ENCODE measurements at regions not wholly inside any gene's neighbourhood (a gene's known extent, or its start where the extent isn't known, plus 50 kb on each side); places are given as distances from the start of the nearest gene placed in this dataset.

DNA sequence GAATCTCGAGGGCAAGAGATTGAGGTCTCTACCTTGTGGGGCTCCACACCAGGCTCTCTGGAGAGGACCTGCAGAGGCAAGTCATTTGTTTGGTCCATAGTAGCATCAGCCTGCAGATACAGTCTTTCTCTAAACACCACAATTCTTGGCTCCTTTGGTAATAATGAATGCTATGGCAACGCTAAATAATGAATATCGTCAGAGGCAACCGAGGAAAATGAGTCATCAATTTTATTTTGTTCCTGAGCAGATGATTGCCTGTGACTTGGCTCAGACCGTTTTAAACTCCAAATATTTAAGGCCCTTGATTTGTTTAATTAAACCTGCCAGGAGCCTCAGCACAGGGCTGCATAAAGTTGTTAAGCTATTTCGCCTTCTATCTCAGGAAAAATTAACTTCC lies 924.1 kb upstream of the TMEM132C start (continued):
- TF ChIP-seq, protein P1, sequence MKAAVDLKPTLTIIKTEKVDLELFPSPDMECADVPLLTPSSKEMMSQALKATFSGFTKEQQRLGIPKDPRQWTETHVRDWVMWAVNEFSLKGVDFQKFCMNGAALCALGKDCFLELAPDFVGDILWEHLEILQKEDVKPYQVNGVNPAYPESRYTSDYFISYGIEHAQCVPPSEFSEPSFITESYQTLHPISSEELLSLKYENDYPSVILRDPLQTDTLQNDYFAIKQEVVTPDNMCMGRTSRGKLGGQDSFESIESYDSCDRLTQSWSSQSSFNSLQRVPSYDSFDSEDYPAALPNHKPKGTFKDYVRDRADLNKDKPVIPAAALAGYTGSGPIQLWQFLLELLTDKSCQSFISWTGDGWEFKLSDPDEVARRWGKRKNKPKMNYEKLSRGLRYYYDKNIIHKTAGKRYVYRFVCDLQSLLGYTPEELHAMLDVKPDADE (IDR thresholded peaks at IDR 0.05) = no peak
- TF ChIP-seq EZH2phosphoT487 (IDR thresholded peaks at IDR 0.05; ENCODE audit: unreplicated experiment) = no peak
- no peak for TF ChIP-seq STAT1 (IDR thresholded peaks at IDR 0.05; ENCODE audit: unreplicated experiment)
- TF ChIP-seq CREB1 (CRISPR knock-in tag; IDR thresholded peaks at IDR 0.05; ENCODE audit: low read depth) = no peak
- TF ChIP-seq ZNF331 (CRISPR knock-in tag; IDR thresholded peaks at IDR 0.05; ENCODE audit: low read depth) = no peak
- TF ChIP-seq, protein P2, sequence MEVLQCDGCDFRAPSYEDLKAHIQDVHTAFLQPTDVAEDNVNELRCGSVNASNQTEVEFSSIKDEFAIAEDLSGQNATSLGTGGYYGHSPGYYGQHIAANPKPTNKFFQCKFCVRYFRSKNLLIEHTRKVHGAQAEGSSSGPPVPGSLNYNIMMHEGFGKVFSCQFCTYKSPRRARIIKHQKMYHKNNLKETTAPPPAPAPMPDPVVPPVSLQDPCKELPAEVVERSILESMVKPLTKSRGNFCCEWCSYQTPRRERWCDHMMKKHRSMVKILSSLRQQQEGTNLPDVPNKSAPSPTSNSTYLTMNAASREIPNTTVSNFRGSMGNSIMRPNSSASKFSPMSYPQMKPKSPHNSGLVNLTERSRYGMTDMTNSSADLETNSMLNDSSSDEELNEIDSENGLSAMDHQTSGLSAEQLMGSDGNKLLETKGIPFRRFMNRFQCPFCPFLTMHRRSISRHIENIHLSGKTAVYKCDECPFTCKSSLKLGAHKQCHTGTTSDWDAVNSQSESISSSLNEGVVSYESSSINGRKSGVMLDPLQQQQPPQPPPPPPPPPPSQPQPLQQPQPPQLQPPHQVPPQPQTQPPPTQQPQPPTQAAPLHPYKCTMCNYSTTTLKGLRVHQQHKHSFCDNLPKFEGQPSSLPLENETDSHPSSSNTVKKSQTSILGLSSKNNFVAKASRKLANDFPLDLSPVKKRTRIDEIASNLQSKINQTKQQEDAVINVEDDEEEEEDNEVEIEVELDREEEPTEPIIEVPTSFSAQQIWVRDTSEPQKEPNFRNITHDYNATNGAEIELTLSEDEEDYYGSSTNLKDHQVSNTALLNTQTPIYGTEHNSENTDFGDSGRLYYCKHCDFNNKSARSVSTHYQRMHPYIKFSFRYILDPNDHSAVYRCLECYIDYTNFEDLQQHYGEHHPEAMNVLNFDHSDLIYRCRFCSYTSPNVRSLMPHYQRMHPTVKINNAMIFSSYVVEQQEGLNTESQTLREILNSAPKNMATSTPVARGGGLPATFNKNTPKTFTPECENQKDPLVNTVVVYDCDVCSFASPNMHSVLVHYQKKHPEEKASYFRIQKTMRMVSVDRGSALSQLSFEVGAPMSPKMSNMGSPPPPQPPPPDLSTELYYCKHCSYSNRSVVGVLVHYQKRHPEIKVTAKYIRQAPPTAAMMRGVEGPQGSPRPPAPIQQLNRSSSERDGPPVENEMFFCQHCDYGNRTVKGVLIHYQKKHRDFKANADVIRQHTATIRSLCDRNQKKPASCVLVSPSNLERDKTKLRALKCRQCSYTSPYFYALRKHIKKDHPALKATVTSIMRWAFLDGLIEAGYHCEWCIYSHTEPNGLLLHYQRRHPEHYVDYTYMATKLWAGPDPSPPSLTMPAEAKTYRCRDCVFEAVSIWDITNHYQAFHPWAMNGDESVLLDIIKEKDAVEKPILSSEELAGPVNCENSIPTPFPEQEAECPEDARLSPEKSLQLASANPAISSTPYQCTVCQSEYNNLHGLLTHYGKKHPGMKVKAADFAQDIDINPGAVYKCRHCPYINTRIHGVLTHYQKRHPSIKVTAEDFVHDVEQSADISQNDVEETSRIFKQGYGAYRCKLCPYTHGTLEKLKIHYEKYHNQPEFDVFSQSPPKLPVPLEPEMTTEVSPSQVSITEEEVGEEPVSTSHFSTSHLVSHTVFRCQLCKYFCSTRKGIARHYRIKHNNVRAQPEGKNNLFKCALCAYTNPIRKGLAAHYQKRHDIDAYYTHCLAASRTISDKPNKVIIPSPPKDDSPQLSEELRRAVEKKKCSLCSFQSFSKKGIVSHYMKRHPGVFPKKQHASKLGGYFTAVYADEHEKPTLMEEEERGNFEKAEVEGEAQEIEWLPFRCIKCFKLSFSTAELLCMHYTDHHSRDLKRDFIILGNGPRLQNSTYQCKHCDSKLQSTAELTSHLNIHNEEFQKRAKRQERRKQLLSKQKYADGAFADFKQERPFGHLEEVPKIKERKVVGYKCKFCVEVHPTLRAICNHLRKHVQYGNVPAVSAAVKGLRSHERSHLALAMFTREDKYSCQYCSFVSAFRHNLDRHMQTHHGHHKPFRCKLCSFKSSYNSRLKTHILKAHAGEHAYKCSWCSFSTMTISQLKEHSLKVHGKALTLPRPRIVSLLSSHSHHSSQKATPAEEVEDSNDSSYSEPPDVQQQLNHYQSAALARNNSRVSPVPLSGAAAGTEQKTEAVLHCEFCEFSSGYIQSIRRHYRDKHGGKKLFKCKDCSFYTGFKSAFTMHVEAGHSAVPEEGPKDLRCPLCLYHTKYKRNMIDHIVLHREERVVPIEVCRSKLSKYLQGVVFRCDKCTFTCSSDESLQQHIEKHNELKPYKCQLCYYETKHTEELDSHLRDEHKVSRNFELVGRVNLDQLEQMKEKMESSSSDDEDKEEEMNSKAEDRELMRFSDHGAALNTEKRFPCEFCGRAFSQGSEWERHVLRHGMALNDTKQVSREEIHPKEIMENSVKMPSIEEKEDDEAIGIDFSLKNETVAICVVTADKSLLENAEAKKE (CRISPR knock-in tag; IDR thresholded peaks at IDR 0.05) = no peak
- TF ChIP-seq POLR2AphosphoS5 (IDR thresholded peaks at IDR 0.05; ENCODE audit: low read depth) = no peak

DNA sequence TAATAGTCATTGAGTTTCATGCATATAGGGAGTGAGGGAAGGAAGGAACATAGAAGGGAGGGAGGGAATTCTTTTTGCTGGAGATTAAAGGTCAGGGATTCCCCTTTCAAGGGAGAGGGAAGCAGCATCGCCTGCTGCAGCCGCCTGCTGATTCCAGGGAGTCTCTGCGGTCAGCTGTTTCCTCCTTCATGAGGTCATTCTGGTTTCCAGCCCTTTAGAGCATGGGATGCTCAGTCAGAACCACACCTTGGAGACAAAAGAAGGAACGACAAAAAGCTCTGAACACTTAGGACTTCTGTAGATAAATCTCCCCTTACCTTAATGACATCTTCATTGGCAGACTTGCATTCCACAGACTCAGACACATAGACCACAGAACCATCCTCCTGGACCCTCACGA lies 923.0 kb upstream of the TMEM132C start:
- H3K9me2 ChIP-seq (ENCODE audit: insufficient read depth) = no peaks in the 10 kb centered on the region
- Mint-ChIP-seq H3K27ac (no peak overlapping the region), H3K4me1 (no peaks in the 10 kb centered on the region), H3K36me3 (ENCODE audit: low read depth) (peaks cover 57% of the 10 kb centered on the region), H3K9me3 (peaks cover 98% of the 10 kb centered on the region), H3K27me3 (ENCODE audit: insufficient read depth, low read depth, poor library complexity) (peaks cover 7% of the 10 kb centered on the region), H3K4me3 (no peak overlapping the region)
- no peak overlapping the region for H2AFZ ChIP-seq
- DNase-seq (ENCODE audit: low spot score) (no peak), ATAC-seq (no peak)
- no peak overlapping the region for H3K4me2 ChIP-seq
- TF ChIP-seq, protein P2 (CRISPR knock-in tag; IDR thresholded peaks at IDR 0.05) = no peak
- TF ChIP-seq EZH2 (IDR thresholded peaks at IDR 0.05; ENCODE audit: low read depth, unreplicated experiment) = no peak
- no peaks in the 10 kb centered on the region for H4K20me1 ChIP-seq (replicated peaks; ENCODE audit: insufficient read depth)
- no peaks in the 10 kb centered on the region for H3K36me3 ChIP-seq (ENCODE audit: insufficient read depth)
- H3K4me3 ChIP-seq = no peak overlapping the region
- H3F3A ChIP-seq (replicated peaks; ENCODE audit: low read depth) = no peaks in the 10 kb centered on the region
- H3K27me3 ChIP-seq (ENCODE audit: insufficient read depth) = no peaks in the 10 kb centered on the region
- H3K27ac ChIP-seq (ENCODE audit: low read depth) = no peak overlapping the region
- no peaks in the 10 kb centered on the region for H3K4me1 ChIP-seq (ENCODE audit: insufficient read depth)
- no peaks in the 10 kb centered on the region for H3K79me2 ChIP-seq (replicated peaks; ENCODE audit: insufficient read depth)
